WTC11 (cell line): ENCODE measurements at regions not wholly inside any gene's neighbourhood (a gene's known extent, or its start where the extent isn't known, plus 50 kb on each side); places are given as distances from the start of the nearest gene placed in this dataset.

Source experiments
- ATAC-seq: fragments of 200-7000 bp; cut with Tn5 transposase; 2 replicates; pipeline ENCODE4 v1.10.0; 2021; ENCODE audit warnings: mild to moderate bottlenecking, moderate library complexity
- CTCF ChIA-PET: fragments of 300-600 bp; sonication (Branson Sonifier 250); formaldehyde crosslinking; loops from one replicate; lab custom pipeline; 2021; ENCODE audit warnings: antibody characterized with exemption; lab: Charles Lee
- POLR2A ChIA-PET: fragments of 350-600 bp; sonication (Branson Sonifier 250); formaldehyde crosslinking; loops from one replicate; lab custom pipeline; 2021; ENCODE audit warnings: antibody characterized with exemption; lab: Charles Lee
- DNase-seq: peaks from one replicate; pipeline ENCODE4 v3.0.0; 2021; ENCODE audit warnings: low spot score
- H3K27ac Mint-ChIP-seq: 2 replicates; pipeline ENCODE4 v1.8.0; 2021; ENCODE audit warnings: mixed read lengths
- H3K27me3 Mint-ChIP-seq: 2 replicates; pipeline ENCODE4 v1.8.0; 2021; ENCODE audit warnings: low read depth, mild to moderate bottlenecking, moderate library complexity, mixed read lengths
- H3K36me3 Mint-ChIP-seq: 2 replicates; pipeline ENCODE4 v1.8.0; 2021; ENCODE audit warnings: mixed read lengths
- H3K4me1 Mint-ChIP-seq: 2 replicates; pipeline ENCODE4 v1.8.0; 2022; ENCODE audit warnings: mixed read lengths
- H3K4me3 Mint-ChIP-seq: 2 replicates; pipeline ENCODE4 v1.8.0; 2021; ENCODE audit warnings: mild to moderate bottlenecking, moderate library complexity, mixed read lengths
- H3K9me3 Mint-ChIP-seq: 2 replicates; pipeline ENCODE4 v1.8.0; 2021; ENCODE audit warnings: mixed read lengths
- CREM ChIP-seq: sonication (generic); formaldehyde crosslinking; IDR thresholded peaks from 2 replicates; pipeline ENCODE4 v1.8.1; 2022; ENCODE audit warnings: mild to moderate bottlenecking, missing genetic modification reagents, moderate library complexity
- EMX1 ChIP-seq: fragments of 250-450 bp; sonication (Bioruptor Pico); IDR thresholded peaks from 2 replicates; pipeline ENCODE4 v1.8.0; 2021; ENCODE audit warnings: mild to moderate bottlenecking
- FOXJ3 ChIP-seq: sonication (generic); formaldehyde crosslinking; IDR thresholded peaks from 2 replicates; pipeline ENCODE4 v1.9.0; 2021; ENCODE audit warnings: missing genetic modification reagents, mild to moderate bottlenecking, borderline replicate concordance
- FOXP1 ChIP-seq: sonication (generic); formaldehyde crosslinking; IDR thresholded peaks from 2 replicates; pipeline ENCODE4 v1.8.0; 2022; ENCODE audit warnings: missing genetic modification reagents, mild to moderate bottlenecking, moderate library complexity, borderline replicate concordance
- GABPB1 ChIP-seq: sonication (generic); formaldehyde crosslinking; IDR thresholded peaks from 2 replicates; pipeline ENCODE4 v1.8.1; 2023; ENCODE audit warnings: mild to moderate bottlenecking, missing genetic modification reagents
- GTF2I ChIP-seq: fragments of 250-450 bp; sonication (Bioruptor Pico); conservative IDR thresholded peaks from 2 replicates; pipeline ENCODE4 v1.4.0; 2021; ENCODE audit warnings: mild to moderate bottlenecking
- MYBL2 ChIP-seq: sonication (generic); formaldehyde crosslinking; IDR thresholded peaks from 2 replicates; pipeline ENCODE4 v1.8.1; 2023; ENCODE audit warnings: mild to moderate bottlenecking, moderate library complexity, missing genetic modification reagents
- NFE2L1 ChIP-seq: sonication (generic); formaldehyde crosslinking; IDR thresholded peaks from 2 replicates; pipeline ENCODE4 v1.8.1; 2023; ENCODE audit warnings: missing genetic modification reagents
- NR1H2 ChIP-seq: sonication (generic); formaldehyde crosslinking; IDR thresholded peaks from 2 replicates; pipeline ENCODE4 v1.9.0; 2021; ENCODE audit warnings: mild to moderate bottlenecking, moderate library complexity, missing genetic modification reagents
- NR2C2 ChIP-seq: sonication (generic); formaldehyde crosslinking; IDR thresholded peaks from 2 replicates; pipeline ENCODE4 v1.8.0; 2022; ENCODE audit warnings: mild to moderate bottlenecking, missing genetic modification reagents
- RELA ChIP-seq: sonication (generic); formaldehyde crosslinking; IDR thresholded peaks from 2 replicates; pipeline ENCODE4 v1.8.1; 2022; ENCODE audit warnings: missing genetic modification reagents, mild to moderate bottlenecking, borderline replicate concordance
- SMAD4 ChIP-seq: sonication (generic); formaldehyde crosslinking; IDR thresholded peaks from 2 replicates; pipeline ENCODE4 v1.8.0; 2022; ENCODE audit warnings: mild to moderate bottlenecking, missing genetic modification reagents
- ZNF263 ChIP-seq: sonication (generic); formaldehyde crosslinking; IDR thresholded peaks from 2 replicates; pipeline ENCODE4 v1.8.1; 2022; ENCODE audit warnings: low read depth, mild to moderate bottlenecking, moderate library complexity, missing genetic modification reagents
- ZNF317 ChIP-seq: sonication (generic); formaldehyde crosslinking; IDR thresholded peaks from 2 replicates; pipeline ENCODE4 v1.8.1; 2023; ENCODE audit warnings: low read depth, mild to moderate bottlenecking, moderate library complexity, missing genetic modification reagents, borderline replicate concordance
- ZNF396 ChIP-seq: fragments of 250-450 bp; sonication (Bioruptor Pico); IDR thresholded peaks from 2 replicates; pipeline ENCODE4 v1.8.0; 2021; ENCODE audit warnings: mild to moderate bottlenecking, moderate library complexity, borderline replicate concordance
- TF ChIP-seq, protein P1 (sequence below): sonication (generic); formaldehyde crosslinking; IDR thresholded peaks from 2 replicates; pipeline ENCODE4 v1.8.1; 2022; ENCODE audit warnings: mild to moderate bottlenecking, moderate library complexity, missing genetic modification reagents
- TF ChIP-seq, protein P2 (sequence below): sonication (generic); formaldehyde crosslinking; IDR thresholded peaks from 2 replicates; pipeline ENCODE4 v1.8.1; 2022; ENCODE audit warnings: low read depth, missing genetic modification reagents, borderline replicate concordance
- TF ChIP-seq, protein P3 (sequence below): sonication (generic); formaldehyde crosslinking; IDR thresholded peaks from 2 replicates; pipeline ENCODE4 v1.8.1; 2023; ENCODE audit warnings: mild to moderate bottlenecking, missing genetic modification reagents, borderline replicate concordance
- TF ChIP-seq, protein P4 (sequence below): sonication (generic); formaldehyde crosslinking; conservative IDR thresholded peaks from 2 replicates; pipeline ENCODE4 v1.8.1; 2022; ENCODE audit warnings: mild to moderate bottlenecking, missing genetic modification reagents
- TF ChIP-seq, protein P5 (sequence below): sonication (generic); formaldehyde crosslinking; IDR thresholded peaks from 2 replicates; pipeline ENCODE4 v1.8.1; 2022; ENCODE audit warnings: missing genetic modification reagents, borderline replicate concordance
- TF ChIP-seq, protein P6 (sequence below): sonication (generic); formaldehyde crosslinking; IDR thresholded peaks from 2 replicates; pipeline ENCODE4 v1.8.0; 2022; ENCODE audit warnings: mild to moderate bottlenecking, missing genetic modification reagents
- TF ChIP-seq, protein P7 (sequence below): fragments of 250-450 bp; sonication (Bioruptor Pico); IDR thresholded peaks from 2 replicates; pipeline ENCODE4 v1.9.0; 2021; ENCODE audit warnings: mild to moderate bottlenecking

DNA sequence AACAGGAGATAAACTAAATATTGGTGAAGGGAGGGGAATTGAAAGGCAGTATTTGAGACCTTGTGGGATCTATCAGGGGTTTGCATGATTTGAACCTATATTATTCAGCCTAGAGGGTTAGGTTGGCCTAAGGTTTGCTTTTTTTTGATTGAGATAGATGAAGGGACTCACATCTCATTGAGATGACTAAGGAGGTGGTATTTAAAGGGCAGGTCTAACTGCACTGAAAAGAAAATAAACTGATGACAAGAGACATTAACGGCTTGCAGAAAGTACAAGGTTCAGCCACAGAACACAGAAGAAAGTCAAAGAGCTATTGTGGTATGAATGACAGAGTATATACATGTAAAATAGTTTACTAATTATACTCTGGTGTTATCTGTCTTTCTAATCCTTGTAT is 412.7 kb downstream of the CDH10 start (continued):
- TF ChIP-seq, protein P1, sequence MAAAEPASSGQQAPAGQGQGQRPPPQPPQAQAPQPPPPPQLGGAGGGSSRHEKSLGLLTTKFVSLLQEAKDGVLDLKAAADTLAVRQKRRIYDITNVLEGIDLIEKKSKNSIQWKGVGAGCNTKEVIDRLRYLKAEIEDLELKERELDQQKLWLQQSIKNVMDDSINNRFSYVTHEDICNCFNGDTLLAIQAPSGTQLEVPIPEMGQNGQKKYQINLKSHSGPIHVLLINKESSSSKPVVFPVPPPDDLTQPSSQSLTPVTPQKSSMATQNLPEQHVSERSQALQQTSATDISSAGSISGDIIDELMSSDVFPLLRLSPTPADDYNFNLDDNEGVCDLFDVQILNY (CRISPR knock-in tag), result no peak
- no peak for TF ChIP-seq SMAD4 (CRISPR knock-in tag)
- no peak for TF ChIP-seq ZNF263 (CRISPR knock-in tag)
- no peak for TF ChIP-seq GTF2I (CRISPR knock-in tag)
- TF ChIP-seq, protein P2, sequence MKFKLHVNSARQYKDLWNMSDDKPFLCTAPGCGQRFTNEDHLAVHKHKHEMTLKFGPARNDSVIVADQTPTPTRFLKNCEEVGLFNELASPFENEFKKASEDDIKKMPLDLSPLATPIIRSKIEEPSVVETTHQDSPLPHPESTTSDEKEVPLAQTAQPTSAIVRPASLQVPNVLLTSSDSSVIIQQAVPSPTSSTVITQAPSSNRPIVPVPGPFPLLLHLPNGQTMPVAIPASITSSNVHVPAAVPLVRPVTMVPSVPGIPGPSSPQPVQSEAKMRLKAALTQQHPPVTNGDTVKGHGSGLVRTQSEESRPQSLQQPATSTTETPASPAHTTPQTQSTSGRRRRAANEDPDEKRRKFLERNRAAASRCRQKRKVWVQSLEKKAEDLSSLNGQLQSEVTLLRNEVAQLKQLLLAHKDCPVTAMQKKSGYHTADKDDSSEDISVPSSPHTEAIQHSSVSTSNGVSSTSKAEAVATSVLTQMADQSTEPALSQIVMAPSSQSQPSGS (CRISPR knock-in tag), result no peak

DNA sequence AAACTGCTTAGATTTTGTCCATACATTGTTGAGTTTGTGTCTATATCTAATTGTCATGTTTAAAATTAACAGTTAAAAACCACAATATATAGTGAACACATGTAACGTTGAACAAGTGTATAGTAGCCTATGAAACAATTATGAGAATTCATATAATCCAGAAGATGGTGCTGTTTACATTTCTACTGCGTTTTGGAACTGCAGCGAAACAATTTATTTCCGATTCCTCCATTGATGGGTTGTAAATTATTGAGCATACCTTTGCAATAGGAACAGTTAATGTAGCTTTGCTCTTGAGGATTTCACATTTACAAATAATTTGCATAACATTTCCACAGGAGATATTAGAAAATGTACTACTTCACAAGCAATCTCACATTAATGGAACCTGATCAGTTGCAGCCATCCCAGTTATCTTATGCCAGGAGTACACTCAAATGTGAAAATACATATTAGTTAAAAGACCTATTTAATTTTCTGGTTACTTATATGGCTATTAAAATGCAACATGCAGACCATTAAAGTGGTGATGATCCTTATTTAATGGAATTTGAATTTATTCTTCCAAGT is 411.8 kb downstream of the CDH10 start:
- CTCF ChIA-PET, result no interaction called here
- no peak for DNase-seq
- ATAC-seq, result no peak
- H3K4me3 Mint-ChIP-seq, result no peak overlapping the region
- POLR2A ChIA-PET, result no interaction called here
- no peaks in the 10 kb centered on the region for H3K4me1 Mint-ChIP-seq
- H3K27me3 Mint-ChIP-seq, result no peaks in the 10 kb centered on the region
- H3K9me3 Mint-ChIP-seq, result 0 out of 2 replicates have a peak, but pooled peaks cover 7% of the 10 kb centered on the region
- H3K27ac Mint-ChIP-seq, result no peak overlapping the region
- H3K36me3 Mint-ChIP-seq, result no peaks in the 10 kb centered on the region
- no peak for TF ChIP-seq NR2C2 (CRISPR knock-in tag)
- no peak for TF ChIP-seq GABPB1
- TF ChIP-seq MYBL2 (CRISPR knock-in tag), result no peak
- TF ChIP-seq CREM, result no peak
- TF ChIP-seq ZNF317 (CRISPR knock-in tag), result no peak
- no peak for TF ChIP-seq SMAD4 (CRISPR knock-in tag)
- TF ChIP-seq FOXJ3 (CRISPR knock-in tag), result no peak
- TF ChIP-seq NR1H2 (CRISPR knock-in tag), result no peak
- TF ChIP-seq ZNF396 (CRISPR knock-in tag), result no peak
- no peak for TF ChIP-seq RELA (CRISPR knock-in tag)
- TF ChIP-seq, protein P3, sequence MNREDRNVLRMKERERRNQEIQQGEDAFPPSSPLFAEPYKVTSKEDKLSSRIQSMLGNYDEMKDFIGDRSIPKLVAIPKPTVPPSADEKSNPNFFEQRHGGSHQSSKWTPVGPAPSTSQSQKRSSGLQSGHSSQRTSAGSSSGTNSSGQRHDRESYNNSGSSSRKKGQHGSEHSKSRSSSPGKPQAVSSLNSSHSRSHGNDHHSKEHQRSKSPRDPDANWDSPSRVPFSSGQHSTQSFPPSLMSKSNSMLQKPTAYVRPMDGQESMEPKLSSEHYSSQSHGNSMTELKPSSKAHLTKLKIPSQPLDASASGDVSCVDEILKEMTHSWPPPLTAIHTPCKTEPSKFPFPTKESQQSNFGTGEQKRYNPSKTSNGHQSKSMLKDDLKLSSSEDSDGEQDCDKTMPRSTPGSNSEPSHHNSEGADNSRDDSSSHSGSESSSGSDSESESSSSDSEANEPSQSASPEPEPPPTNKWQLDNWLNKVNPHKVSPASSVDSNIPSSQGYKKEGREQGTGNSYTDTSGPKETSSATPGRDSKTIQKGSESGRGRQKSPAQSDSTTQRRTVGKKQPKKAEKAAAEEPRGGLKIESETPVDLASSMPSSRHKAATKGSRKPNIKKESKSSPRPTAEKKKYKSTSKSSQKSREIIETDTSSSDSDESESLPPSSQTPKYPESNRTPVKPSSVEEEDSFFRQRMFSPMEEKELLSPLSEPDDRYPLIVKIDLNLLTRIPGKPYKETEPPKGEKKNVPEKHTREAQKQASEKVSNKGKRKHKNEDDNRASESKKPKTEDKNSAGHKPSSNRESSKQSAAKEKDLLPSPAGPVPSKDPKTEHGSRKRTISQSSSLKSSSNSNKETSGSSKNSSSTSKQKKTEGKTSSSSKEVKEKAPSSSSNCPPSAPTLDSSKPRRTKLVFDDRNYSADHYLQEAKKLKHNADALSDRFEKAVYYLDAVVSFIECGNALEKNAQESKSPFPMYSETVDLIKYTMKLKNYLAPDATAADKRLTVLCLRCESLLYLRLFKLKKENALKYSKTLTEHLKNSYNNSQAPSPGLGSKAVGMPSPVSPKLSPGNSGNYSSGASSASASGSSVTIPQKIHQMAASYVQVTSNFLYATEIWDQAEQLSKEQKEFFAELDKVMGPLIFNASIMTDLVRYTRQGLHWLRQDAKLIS, result no peak
- TF ChIP-seq, protein P4, sequence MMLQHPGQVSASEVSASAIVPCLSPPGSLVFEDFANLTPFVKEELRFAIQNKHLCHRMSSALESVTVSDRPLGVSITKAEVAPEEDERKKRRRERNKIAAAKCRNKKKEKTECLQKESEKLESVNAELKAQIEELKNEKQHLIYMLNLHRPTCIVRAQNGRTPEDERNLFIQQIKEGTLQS (CRISPR knock-in tag), result no peak
- TF ChIP-seq, protein P5, sequence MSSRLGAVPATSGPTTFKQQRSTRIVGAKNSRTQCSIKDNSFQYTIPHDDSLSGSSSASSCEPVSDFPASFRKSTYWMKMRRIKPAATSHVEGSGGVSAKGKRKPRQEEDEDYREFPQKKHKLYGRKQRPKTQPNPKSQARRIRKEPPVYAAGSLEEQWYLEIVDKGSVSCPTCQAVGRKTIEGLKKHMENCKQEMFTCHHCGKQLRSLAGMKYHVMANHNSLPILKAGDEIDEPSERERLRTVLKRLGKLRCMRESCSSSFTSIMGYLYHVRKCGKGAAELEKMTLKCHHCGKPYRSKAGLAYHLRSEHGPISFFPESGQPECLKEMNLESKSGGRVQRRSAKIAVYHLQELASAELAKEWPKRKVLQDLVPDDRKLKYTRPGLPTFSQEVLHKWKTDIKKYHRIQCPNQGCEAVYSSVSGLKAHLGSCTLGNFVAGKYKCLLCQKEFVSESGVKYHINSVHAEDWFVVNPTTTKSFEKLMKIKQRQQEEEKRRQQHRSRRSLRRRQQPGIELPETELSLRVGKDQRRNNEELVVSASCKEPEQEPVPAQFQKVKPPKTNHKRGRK, result no peak
- no peak for TF ChIP-seq FOXP1
- TF ChIP-seq, protein P6, sequence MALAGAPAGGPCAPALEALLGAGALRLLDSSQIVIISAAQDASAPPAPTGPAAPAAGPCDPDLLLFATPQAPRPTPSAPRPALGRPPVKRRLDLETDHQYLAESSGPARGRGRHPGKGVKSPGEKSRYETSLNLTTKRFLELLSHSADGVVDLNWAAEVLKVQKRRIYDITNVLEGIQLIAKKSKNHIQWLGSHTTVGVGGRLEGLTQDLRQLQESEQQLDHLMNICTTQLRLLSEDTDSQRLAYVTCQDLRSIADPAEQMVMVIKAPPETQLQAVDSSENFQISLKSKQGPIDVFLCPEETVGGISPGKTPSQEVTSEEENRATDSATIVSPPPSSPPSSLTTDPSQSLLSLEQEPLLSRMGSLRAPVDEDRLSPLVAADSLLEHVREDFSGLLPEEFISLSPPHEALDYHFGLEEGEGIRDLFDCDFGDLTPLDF (CRISPR knock-in tag), result no peak
- no peak for TF ChIP-seq EMX1 (CRISPR knock-in tag)
- TF ChIP-seq, protein P1 (CRISPR knock-in tag), result no peak
- no peak for TF ChIP-seq NFE2L1 (CRISPR knock-in tag)
- TF ChIP-seq, protein P7, sequence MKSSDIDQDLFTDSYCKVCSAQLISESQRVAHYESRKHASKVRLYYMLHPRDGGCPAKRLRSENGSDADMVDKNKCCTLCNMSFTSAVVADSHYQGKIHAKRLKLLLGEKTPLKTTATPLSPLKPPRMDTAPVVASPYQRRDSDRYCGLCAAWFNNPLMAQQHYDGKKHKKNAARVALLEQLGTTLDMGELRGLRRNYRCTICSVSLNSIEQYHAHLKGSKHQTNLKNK, result no peak
